K562 (cell line): ENCODE measurements at regions not wholly inside any gene's neighbourhood (a gene's known extent, or its start where the extent isn't known, plus 50 kb on each side); places are given as distances from the start of the nearest gene placed in this dataset.

Experiments used
- CSDE1 ChIP-seq, 2 experiments: fragments of 450-650 bp; IDR thresholded peaks; 2 replicates each; pipeline ENCODE4 v1.6.1; 2016; ENCODE audit warnings: mild to moderate bottlenecking in 1 of 2
- CTCF ChIP-seq, 3 experiments: IDR thresholded peaks in 2 of 3; conservative IDR thresholded peaks in 1 of 3; 2 replicates each; pipeline ENCODE4 v1.5.1; 2011 to 2012; ENCODE audit warnings: low read length in 3 of 3, mild to moderate bottlenecking in 3 of 3, control low read depth in 2 of 3, improper control_type of control experiment in 1 of 3, inconsistent platforms in 1 of 3, low read depth in 1 of 3, mixed read lengths in 1 of 3, moderate library complexity in 1 of 3; ENCODE audit not compliant: insufficient read depth in 2 of 3
- E2F4 ChIP-seq: sonication (generic); formaldehyde crosslinking; IDR thresholded peaks from 2 replicates; pipeline ENCODE4 v1.8.0; 2022; ENCODE audit warnings: mild to moderate bottlenecking, low read depth, missing genetic modification reagents
- KDM1A ChIP-seq, 2 experiments: fragments of 450-650 bp; IDR thresholded peaks; 2 replicates each; pipeline ENCODE4 v1.6.1; 2016; ENCODE audit warnings: mild to moderate bottlenecking in 2 of 2
- MXI1 ChIP-seq: IDR thresholded peaks from 2 replicates; pipeline ENCODE4 v1.6.1; 2011; ENCODE audit warnings: low read depth, mild to moderate bottlenecking, improper control_type of control experiment, low read length
- MYNN ChIP-seq, 2 experiments: sonication (generic); formaldehyde crosslinking in 1 of 2; IDR thresholded peaks; 2 replicates each; pipeline versions ENCODE4 v1.5.0 to v1.6.1; 2016 to 2020; ENCODE audit warnings: antibody characterized with exemption in 1 of 2, missing genetic modification reagents in 1 of 2
- NFYB ChIP-seq: IDR thresholded peaks from 2 replicates; pipeline ENCODE4 v1.6.1; 2011; ENCODE audit warnings: mild to moderate bottlenecking, moderate library complexity; ENCODE audit not compliant: insufficient read length; ENCODE audit errors: extremely low read depth
- PHF8 ChIP-seq: fragments of 200-600 bp; sonication (generic); IDR thresholded peaks from 2 replicates; pipeline ENCODE4 v1.6.1; 2012; ENCODE audit warnings: mixed run types, mild to moderate bottlenecking, inconsistent platforms, low read length, moderate library complexity, borderline replicate concordance
- PTBP1 ChIP-seq: fragments of 200-400 bp; formaldehyde crosslinking; IDR thresholded peaks from 2 replicates; pipeline ENCODE4 v1.6.1; 2017; ENCODE audit warnings: low read depth, low read length
- TEAD4 ChIP-seq, 2 experiments: sonication (generic) in 1 of 2; formaldehyde crosslinking in 1 of 2; IDR thresholded peaks; 2 replicates each; pipeline versions ENCODE4 v1.6.1 to v1.8.0; 2012 to 2022; ENCODE audit warnings: borderline replicate concordance in 1 of 2, inconsistent platforms in 1 of 2, low read length in 1 of 2, mild to moderate bottlenecking in 1 of 2, missing genetic modification reagents in 1 of 2
- ZNF23 ChIP-seq: fragments of 250-450 bp; sonication (Bioruptor Pico); IDR thresholded peaks from 2 replicates; pipeline ENCODE4 v1.4.0; 2020; ENCODE audit warnings: mild to moderate bottlenecking
- ZNF695 ChIP-seq: fragments of 450-650 bp; formaldehyde crosslinking; IDR thresholded peaks from 2 replicates; pipeline ENCODE4 v1.4.0; 2020; ENCODE audit warnings: mild to moderate bottlenecking, moderate library complexity
- ZNF740 ChIP-seq, 3 experiments: fragments of 200-800 bp in 1 of 3; sonication (Bioruptor generic) in 1 of 3; sonication (generic) in 1 of 3; formaldehyde crosslinking in 1 of 3; IDR thresholded peaks; 2 replicates each; pipeline versions ENCODE4 v1.6.1 to v1.8.0; 2016 to 2022; ENCODE audit warnings: mild to moderate bottlenecking in 2 of 3, missing compliant biosample characterization in 2 of 3, missing genetic modification characterization in 2 of 3, missing genetic modification reagents in 1 of 3

- TF ChIP-seq CSDE1 (IDR thresholded peaks at IDR 0.05) (no peak), MYNN (IDR thresholded peaks at IDR 0.05) (no peak), MYNN (CRISPR knock-in tag; IDR thresholded peaks at IDR 0.05) (no peak), MXI1 (no peak), KDM1A (IDR thresholded peaks at IDR 0.05) (no peak), ZNF740 (CRISPR knock-in tag; IDR thresholded peaks at IDR 0.05) (no peak), ZNF740 (tag; IDR thresholded peaks at IDR 0.05) (no peak), CTCF (IDR thresholded peaks at IDR 0.05 in 2 of 3, conservative IDR thresholded peaks at IDR 0.05 in 1 of 3; ENCODE audit: insufficient read depth in 2 of 3, low read depth in 1 of 3, low read length in 3 of 3) (no peak), ZNF23 (no peak), E2F4 (CRISPR knock-in tag) (no peak), PHF8 (no peak), NFYB (no peak), TEAD4 (IDR thresholded peaks at IDR 0.05; ENCODE audit: low read length) (peak; percentile 36; the same call in 1 of the 2 replicates), TEAD4 (CRISPR knock-in tag; IDR thresholded peaks at IDR 0.05; ENCODE audit: borderline replicate concordance) (no peak), ZNF695 (no peak), PTBP1 (no peak)
These were observed 96.4 kb downstream of the RTP5 start for GRCh38 chr2:241965931-241966412.
